Activated naive CD8-positive, alpha-beta T cell treated with anti-CD3 and anti-CD28 coated beads for 36 hours (primary cell): ENCODE measurements at regions not wholly inside any gene's neighbourhood (a gene's known extent, or its start where the extent isn't known, plus 50 kb on each side); places are given as distances from the start of the nearest gene placed in this dataset.
"Not testable (repeated sequence)": the region's sequence is repeated elsewhere in the genome, so short reads cannot be mapped to it uniquely, and the experiment has no call there.

Experiments used
- DNase-seq: peaks from one replicate; pipeline ENCODE4 v3.0.0; 2021
- H3K27ac Mint-ChIP-seq: one replicate; pipeline ENCODE4 v1.8.0; 2022; ENCODE audit warnings: mild to moderate bottlenecking, moderate library complexity, mixed read lengths
- H3K27me3 Mint-ChIP-seq: one replicate; pipeline ENCODE4 v1.8.0; 2022; ENCODE audit warnings: mild to moderate bottlenecking, mixed read lengths
- H3K36me3 Mint-ChIP-seq: one replicate; pipeline ENCODE4 v1.8.0; 2021; ENCODE audit warnings: mild to moderate bottlenecking, mixed read lengths
- H3K4me1 Mint-ChIP-seq: one replicate; pipeline ENCODE4 v1.8.0; 2021; ENCODE audit warnings: mixed read lengths
- H3K4me3 Mint-ChIP-seq: one replicate; pipeline ENCODE4 v1.8.0; 2022; ENCODE audit warnings: mild to moderate bottlenecking, moderate library complexity, mixed read lengths
- H3K9me3 Mint-ChIP-seq: one replicate; pipeline ENCODE4 v1.8.0; 2022; ENCODE audit warnings: mixed read lengths

DNA sequence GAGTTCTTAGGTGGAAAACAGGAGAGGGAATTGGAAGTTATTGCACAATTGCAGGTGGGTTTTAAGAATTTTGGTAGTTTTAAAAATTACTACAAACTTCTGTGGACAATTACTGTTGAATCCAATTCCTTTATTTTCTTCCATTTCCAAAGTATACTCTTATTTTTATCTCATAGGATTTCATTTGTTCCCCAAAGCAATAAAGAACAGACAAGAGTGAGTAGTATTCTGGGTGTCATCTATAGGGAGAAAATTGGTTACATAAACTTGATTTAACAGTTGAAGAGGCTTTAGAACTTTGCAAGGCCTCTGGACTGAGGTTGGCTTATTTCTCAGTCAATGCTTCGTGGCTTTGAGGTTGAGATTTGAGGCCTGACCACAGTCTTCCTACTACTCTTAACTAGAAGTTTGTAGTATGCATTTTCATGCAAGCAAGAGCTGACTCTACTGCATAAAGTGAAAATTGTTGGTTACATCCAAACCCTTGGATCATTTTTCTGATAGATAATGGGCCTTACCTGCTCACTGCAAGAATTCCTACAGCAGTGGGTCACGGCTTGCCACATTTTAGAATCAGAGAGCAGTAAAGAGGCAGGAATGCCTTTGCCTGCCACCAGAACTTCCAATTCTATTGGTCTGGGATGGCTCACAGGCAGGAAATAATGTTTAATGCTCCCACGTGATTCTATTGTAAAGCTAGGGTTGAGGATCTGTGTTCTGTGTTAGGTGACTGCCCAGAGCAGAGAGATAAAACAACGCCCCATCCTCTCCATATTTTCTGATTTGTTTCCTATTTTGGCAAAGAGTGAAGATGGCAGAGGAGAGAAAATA, 270.5 kb downstream of the TTC6 start:
- Mint-ChIP-seq H3K27me3 (peaks cover 5% of the 10 kb centered on the region), H3K27ac (no peak overlapping the region), H3K9me3 (no peaks in the 10 kb centered on the region), H3K36me3 (no peaks in the 10 kb centered on the region), H3K4me1 (no peaks in the 10 kb centered on the region), H3K4me3 (no peak overlapping the region)
- no peak for DNase-seq

- H3K36me3 Mint-ChIP-seq = no peaks in the 10 kb centered on the region
Measured at GRCh38 chr14:37869633-37870032, 274.2 kb downstream of the TTC6 start.

DNA sequence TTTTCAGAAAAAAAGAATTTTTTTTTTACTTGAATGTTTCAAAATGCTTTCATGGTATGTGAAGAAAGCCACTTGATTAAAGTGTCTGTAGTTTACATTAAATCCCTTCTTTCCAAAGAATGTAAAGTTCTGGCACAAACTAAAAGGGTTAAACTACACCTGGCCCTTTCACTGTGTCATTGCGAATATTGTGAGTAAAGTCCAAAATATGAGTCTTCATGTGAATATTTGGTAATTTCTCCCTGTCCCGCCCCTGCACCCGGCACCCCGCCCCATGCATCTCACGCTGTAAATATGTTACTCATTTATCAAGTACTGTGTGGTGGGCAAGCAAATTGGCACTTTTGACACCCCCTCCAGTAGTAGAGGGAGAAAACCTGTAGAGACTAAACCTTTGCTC, 274.7 kb downstream of the TTC6 start:
- Mint-ChIP-seq H3K9me3 (no peaks in the 10 kb centered on the region), H3K27me3 (peaks cover 11% of the 10 kb centered on the region), H3K27ac (no peak overlapping the region), H3K4me1 (peaks cover 7% of the 10 kb centered on the region), H3K4me3 (no peak overlapping the region), H3K36me3 (no peaks in the 10 kb centered on the region)
- no peak for DNase-seq

More at GRCh38 chr14:37869633-37870032, 274.2 kb downstream of the TTC6 start:
- H3K27me3 Mint-ChIP-seq = peaks cover 8% of the 10 kb centered on the region
- no peak for DNase-seq
- no peak overlapping the region for H3K27ac Mint-ChIP-seq
- peaks cover 2% of the 10 kb centered on the region for H3K4me1 Mint-ChIP-seq
- H3K9me3 Mint-ChIP-seq = no peaks in the 10 kb centered on the region
- no peak overlapping the region for H3K4me3 Mint-ChIP-seq

- DNase-seq = no peak
- Mint-ChIP-seq H3K9me3 (no peaks in the 10 kb centered on the region), H3K36me3 (no peaks in the 10 kb centered on the region)
Measured at GRCh38 chr14:37870632-37871346, 275.4 kb downstream of the TTC6 start.

GRCh38 chr14:37874065-37874428, 278.6 kb downstream of the TTC6 start:
- not testable (repeated sequence) for H3K9me3 Mint-ChIP-seq, H3K4me1 Mint-ChIP-seq

More at GRCh38 chr14:37870632-37871346, 275.4 kb downstream of the TTC6 start:
- Mint-ChIP-seq H3K27ac (no peak overlapping the region), H3K27me3 (peaks cover 11% of the 10 kb centered on the region), H3K4me1 (peaks cover 7% of the 10 kb centered on the region), H3K4me3 (no peak overlapping the region)

DNA sequence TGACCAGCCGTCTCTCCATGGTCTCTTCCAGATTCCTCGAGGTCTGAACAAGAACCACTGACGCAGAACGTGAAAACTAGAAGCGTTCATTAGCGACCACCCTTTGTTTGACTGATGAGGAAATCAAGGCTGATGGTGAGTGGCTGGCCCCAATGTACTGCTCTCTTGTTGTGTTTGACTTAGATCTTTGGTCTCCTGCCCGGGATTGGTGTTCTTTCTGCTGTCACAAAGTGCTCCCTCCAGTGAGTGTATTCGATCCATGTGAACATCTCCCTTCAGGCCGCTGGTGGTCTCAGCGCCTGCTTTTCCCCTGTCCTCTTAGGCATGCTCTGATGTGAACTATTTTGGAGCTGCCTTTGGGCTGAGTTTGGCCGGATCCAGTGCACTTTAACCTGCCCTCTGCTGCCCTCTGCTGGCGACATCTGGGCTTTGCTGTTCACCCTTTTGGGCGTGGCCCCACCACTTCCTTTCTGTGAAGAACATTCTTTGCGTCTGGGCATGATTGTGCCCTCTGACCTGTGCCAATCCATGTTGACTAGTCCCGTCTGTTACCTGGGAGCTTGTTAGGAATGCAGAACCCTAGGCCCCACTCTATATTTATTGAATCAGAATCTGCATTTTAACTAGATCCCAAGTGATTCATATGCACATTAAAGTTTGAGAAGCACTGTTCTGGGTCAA, 279.1 kb downstream of the TTC6 start:
- H3K27ac Mint-ChIP-seq = no peak overlapping the region

More at GRCh38 chr14:37874065-37874428, 278.6 kb downstream of the TTC6 start:
- H3K27ac Mint-ChIP-seq, H3K36me3 Mint-ChIP-seq, H3K27me3 Mint-ChIP-seq, DNase-seq, H3K4me3 Mint-ChIP-seq: not testable (repeated sequence)

GRCh38 chr14:37888234-37888633, 292.8 kb downstream of the TTC6 start:
- H3K36me3 Mint-ChIP-seq = no peaks in the 10 kb centered on the region
- H3K9me3 Mint-ChIP-seq = no peaks in the 10 kb centered on the region
- no peaks in the 10 kb centered on the region for H3K4me1 Mint-ChIP-seq
- no peak overlapping the region for H3K4me3 Mint-ChIP-seq
- H3K27ac Mint-ChIP-seq = no peak overlapping the region
- H3K27me3 Mint-ChIP-seq = peaks cover 12% of the 10 kb centered on the region
- no peak for DNase-seq

More for the DNA sequence above, 279.1 kb downstream of the TTC6 start:
- DNase-seq = peak; percentile 67
- H3K4me3 Mint-ChIP-seq = no peak overlapping the region
- no peaks in the 10 kb centered on the region for H3K36me3 Mint-ChIP-seq
- H3K4me1 Mint-ChIP-seq = peaks cover 7% of the 10 kb centered on the region
- H3K27me3 Mint-ChIP-seq = peaks cover 6% of the 10 kb centered on the region
- H3K9me3 Mint-ChIP-seq = no peaks in the 10 kb centered on the region

- H3K27me3 Mint-ChIP-seq = peaks cover 12% of the 10 kb centered on the region
- no peaks in the 10 kb centered on the region for H3K36me3 Mint-ChIP-seq
- no peaks in the 10 kb centered on the region for H3K9me3 Mint-ChIP-seq
Measured at GRCh38 chr14:37889087-37889486, 293.7 kb downstream of the TTC6 start.

DNA sequence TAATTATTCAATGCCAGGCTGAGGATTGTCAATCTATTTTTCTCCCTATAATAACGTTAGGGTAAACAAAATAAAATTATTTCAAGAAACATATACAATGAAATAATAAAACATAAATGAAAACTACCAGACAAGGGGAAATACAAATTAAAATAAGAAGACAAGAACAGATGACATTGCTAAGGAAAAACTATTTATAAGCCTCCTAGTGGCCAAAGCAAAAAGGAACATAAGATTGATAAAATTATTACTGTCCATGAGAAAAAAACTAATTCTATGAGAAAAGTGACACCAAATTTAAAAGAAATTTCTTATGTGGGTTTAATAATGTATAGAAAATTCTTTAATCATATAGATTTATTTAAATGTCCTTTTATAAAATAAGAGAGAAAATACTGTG, 294.7 kb downstream of the TTC6 start:
- Mint-ChIP-seq H3K4me3 (no peak overlapping the region), H3K27me3 (peaks cover 12% of the 10 kb centered on the region)

More at GRCh38 chr14:37889087-37889486, 293.7 kb downstream of the TTC6 start:
- Mint-ChIP-seq H3K4me3 (no peak overlapping the region), H3K4me1 (no peaks in the 10 kb centered on the region), H3K27ac (no peak overlapping the region)
- no peak for DNase-seq

DNA sequence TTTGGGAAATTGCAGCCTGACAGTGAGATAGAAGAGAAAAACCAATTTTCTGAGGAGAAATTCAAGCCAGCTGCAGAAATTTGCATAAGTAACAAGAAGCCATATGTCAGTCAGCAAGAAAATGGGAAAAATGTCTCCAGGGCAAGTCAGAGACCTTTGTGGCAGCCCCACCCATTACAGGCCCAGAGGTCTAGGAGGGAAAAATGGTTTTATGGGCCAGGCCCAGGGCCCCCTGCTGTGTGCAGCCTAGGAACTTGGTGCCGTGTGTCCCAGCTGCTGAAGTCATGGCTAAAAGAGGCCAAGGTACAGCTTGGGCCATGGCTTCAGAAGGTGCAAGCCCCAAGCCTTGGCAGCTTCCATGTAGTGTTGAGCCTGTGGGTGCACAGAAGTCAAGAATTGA, 296.1 kb downstream of the TTC6 start:
- H3K27ac Mint-ChIP-seq, H3K9me3 Mint-ChIP-seq, DNase-seq, H3K4me1 Mint-ChIP-seq, H3K4me3 Mint-ChIP-seq, H3K36me3 Mint-ChIP-seq: not testable (repeated sequence)
- peaks cover 12% of the 10 kb centered on the region for H3K27me3 Mint-ChIP-seq

More for the DNA sequence above, 294.7 kb downstream of the TTC6 start:
- Mint-ChIP-seq H3K27ac (no peak overlapping the region), H3K36me3 (no peaks in the 10 kb centered on the region), H3K4me1 (no peaks in the 10 kb centered on the region), H3K9me3 (no peaks in the 10 kb centered on the region)
- DNase-seq = no peak

DNA sequence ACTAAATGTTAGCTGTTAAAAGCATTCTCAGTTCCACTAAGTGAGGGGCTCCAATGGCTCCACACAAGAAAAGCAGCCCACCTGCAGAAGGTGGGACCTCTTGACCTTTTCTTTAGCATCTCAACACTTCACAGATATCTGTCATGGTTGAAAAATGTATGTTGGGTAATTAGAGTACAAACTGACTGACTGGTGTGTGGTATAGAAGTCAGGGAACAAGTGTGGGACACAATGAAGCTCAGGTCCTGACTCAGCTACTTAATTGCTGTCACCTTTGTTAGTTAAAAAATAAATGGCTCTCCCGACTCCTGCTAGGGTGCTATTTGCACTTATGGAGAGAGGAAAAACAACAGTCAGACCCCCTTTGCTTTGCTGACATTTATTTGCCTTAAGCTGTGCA, 299.0 kb downstream of the TTC6 start:
- H3K27ac Mint-ChIP-seq = no peak overlapping the region
- no peaks in the 10 kb centered on the region for H3K9me3 Mint-ChIP-seq
- H3K4me3 Mint-ChIP-seq = no peak overlapping the region
- H3K27me3 Mint-ChIP-seq = peaks cover 8% of the 10 kb centered on the region
- no peak for DNase-seq
- H3K4me1 Mint-ChIP-seq = no peaks in the 10 kb centered on the region
- no peaks in the 10 kb centered on the region for H3K36me3 Mint-ChIP-seq

DNA sequence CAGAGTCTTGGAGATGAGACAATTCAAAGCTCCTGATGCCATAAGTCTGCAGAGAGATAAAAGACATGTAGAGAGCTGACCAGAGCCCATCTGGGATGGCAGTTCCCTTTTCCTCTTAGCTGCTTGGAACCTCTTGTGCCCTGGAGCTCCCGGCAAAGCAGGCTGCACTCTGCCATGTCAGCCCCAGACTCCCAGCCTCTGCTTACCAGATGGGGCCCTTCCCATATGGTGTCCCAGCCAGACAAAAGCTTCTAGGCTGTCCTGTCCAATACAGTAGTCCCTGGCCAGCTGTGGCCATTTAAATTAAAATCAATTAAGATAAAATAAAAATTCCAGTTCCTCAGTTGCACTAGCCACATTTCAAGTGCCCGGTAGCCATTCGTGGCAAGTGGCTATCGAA, 303.9 kb downstream of the TTC6 start:
- Mint-ChIP-seq H3K36me3 (no peaks in the 10 kb centered on the region), H3K27me3 (peaks cover 14% of the 10 kb centered on the region), H3K4me3 (no peak overlapping the region), H3K27ac (no peak overlapping the region), H3K9me3 (no peaks in the 10 kb centered on the region), H3K4me1 (peaks cover 3% of the 10 kb centered on the region)
- no peak for DNase-seq

GRCh38 chr14:37900561-37900960, 305.1 kb downstream of the TTC6 start:
- no peak for DNase-seq
- H3K4me1 Mint-ChIP-seq = peaks cover 3% of the 10 kb centered on the region
- no peaks in the 10 kb centered on the region for H3K36me3 Mint-ChIP-seq
- H3K9me3 Mint-ChIP-seq = no peaks in the 10 kb centered on the region
- peaks cover 14% of the 10 kb centered on the region for H3K27me3 Mint-ChIP-seq
- no peak overlapping the region for H3K4me3 Mint-ChIP-seq
- H3K27ac Mint-ChIP-seq = no peak overlapping the region

DNA sequence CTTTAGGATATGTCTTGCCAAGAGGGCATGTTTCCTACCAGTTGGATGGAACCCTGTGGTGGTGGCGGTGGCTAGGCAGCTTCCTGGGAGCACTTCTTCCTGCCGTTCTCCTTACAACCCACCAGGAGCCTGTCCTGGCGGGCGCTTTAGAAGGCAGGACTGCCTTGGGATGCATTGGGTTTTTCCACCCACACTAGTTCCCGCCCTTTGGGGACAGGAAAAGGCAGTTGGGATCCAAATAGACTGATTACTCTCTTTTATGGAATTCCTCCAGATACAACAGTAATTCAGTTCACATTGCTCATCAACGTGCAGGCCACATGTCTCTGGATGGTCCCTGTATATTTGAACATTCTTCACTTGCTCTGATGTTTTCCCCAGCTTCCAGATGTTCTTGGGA, 305.7 kb upstream of the SSTR1 start:
- Mint-ChIP-seq H3K27me3 (peaks cover 14% of the 10 kb centered on the region), H3K9me3 (no peaks in the 10 kb centered on the region), H3K36me3 (no peaks in the 10 kb centered on the region), H3K27ac (no peak overlapping the region), H3K4me1 (peaks cover 3% of the 10 kb centered on the region), H3K4me3 (no peak overlapping the region)
- no peak for DNase-seq
